Mammary epithelial cell (primary cell): ENCODE measurements at regions not wholly inside any gene's neighbourhood (a gene's known extent, or its start where the extent isn't known, plus 50 kb on each side); places are given as distances from the start of the nearest gene placed in this dataset.

Experiments used
- CTCF ChIP-seq, 2 donors: IDR thresholded peaks in 1 of 2; conservative IDR thresholded peaks in 1 of 2; 2 replicates each; pipeline ENCODE4 v1.5.1; 2011 to 2012; ENCODE audit warnings: inconsistent platforms in 2 of 2, low read length in 2 of 2, mild to moderate bottlenecking in 2 of 2, control low read depth in 1 of 2, low read depth in 1 of 2; ENCODE audit not compliant: insufficient read depth in 1 of 2; ENCODE audit errors: extremely low read depth in 1 of 2
- EZH2 ChIP-seq: IDR thresholded peaks from 2 replicates; pipeline ENCODE4 v1.6.1; 2012; ENCODE audit warnings: low read length, inconsistent platforms, borderline replicate concordance

- no peak for TF ChIP-seq CTCF (conservative IDR thresholded peaks at IDR 0.05 in 1 of 2, IDR thresholded peaks at IDR 0.05 in 1 of 2; ENCODE audit: extremely low read depth in 1 of 2, insufficient read depth in 1 of 2, low read depth in 1 of 2, low read length in 2 of 2)
- TF ChIP-seq EZH2, result no peak
Observed at GRCh38 chr20:6580486-6580885, 187.0 kb upstream of the BMP2 start.
